ENCODE measurements at regions not wholly inside any gene's neighbourhood (a gene's known extent, or its start where the extent isn't known, plus 50 kb on each side); places are given as distances from the start of the nearest gene placed in this dataset.

GRCh38 chr12:24408305-24408704 is 458.8 kb upstream of the SOX5 start:
- TF ChIP-seq CTCF (conservative IDR thresholded peaks at IDR 0.05; ENCODE audit: low read depth, low read length) (no peak), EZH2 (IDR thresholded peaks at IDR 0.05; ENCODE audit: low read length, unreplicated experiment) (no peak)

Measured in PC-3 (cell line).